ENCODE measurements at regions not wholly inside any gene's neighbourhood (a gene's known extent, or its start where the extent isn't known, plus 50 kb on each side); places are given as distances from the start of the nearest gene placed in this dataset.
"Not testable (repeated sequence)": the region's sequence is repeated elsewhere in the genome, so short reads cannot be mapped to it uniquely, and the experiment has no call there.

DNA sequence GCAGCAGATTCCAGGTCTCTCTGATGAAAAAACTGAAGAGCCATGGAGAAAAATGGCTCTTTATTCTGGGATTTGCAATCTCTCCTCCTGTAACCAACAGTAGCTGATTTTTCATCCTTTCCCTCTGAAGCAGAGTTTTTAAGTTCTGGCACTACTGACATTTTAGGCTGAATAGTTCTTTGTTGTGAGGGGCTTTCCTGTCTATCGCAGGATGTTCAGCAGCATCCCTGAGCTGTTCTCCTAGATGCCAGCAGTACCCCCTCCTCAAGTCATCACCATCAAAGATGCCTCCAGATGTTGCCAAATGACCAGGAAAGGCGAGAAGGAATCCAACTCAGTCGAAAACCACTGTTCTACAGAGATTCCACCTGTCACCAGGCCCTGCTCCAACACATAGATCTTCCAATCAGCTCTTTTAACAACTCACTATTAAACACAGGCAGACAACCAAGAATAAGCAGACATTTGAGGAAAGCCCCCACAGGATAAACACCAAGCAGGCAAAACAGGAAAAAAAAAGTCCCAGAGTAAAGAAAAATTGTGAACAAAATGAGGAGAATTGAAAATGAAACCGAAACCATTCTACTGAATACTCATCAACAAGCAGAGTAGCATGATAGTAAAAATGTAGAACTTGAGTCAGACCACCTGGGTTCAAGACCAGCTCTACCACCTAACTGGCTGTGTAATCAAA lies 124.8 kb downstream of the MPP7 start:
- no peak overlapping the region for H3K4me3 Mint-ChIP-seq (ENCODE audit: unreplicated experiment)
- H3K4me1 Mint-ChIP-seq (ENCODE audit: unreplicated experiment) = peaks cover 9% of the 10 kb centered on the region
- H3K9me3 Mint-ChIP-seq (ENCODE audit: unreplicated experiment) = no peaks in the 10 kb centered on the region

GRCh38 chr10:28176498-28176897 lies 126.4 kb downstream of the MPP7 start:
- not testable (repeated sequence) for H3K4me3 Mint-ChIP-seq (ENCODE audit: unreplicated experiment); H3K27ac Mint-ChIP-seq (ENCODE audit: unreplicated experiment); DNase-seq (ENCODE audit: low spot score); H3K27me3 Mint-ChIP-seq (ENCODE audit: unreplicated experiment); H3K4me1 Mint-ChIP-seq (ENCODE audit: unreplicated experiment); H3K9me3 Mint-ChIP-seq (ENCODE audit: unreplicated experiment); H3K36me3 Mint-ChIP-seq (ENCODE audit: low read depth, unreplicated experiment)

More for the DNA sequence above, 124.8 kb downstream of the MPP7 start:
- TF ChIP-seq, protein P1, sequence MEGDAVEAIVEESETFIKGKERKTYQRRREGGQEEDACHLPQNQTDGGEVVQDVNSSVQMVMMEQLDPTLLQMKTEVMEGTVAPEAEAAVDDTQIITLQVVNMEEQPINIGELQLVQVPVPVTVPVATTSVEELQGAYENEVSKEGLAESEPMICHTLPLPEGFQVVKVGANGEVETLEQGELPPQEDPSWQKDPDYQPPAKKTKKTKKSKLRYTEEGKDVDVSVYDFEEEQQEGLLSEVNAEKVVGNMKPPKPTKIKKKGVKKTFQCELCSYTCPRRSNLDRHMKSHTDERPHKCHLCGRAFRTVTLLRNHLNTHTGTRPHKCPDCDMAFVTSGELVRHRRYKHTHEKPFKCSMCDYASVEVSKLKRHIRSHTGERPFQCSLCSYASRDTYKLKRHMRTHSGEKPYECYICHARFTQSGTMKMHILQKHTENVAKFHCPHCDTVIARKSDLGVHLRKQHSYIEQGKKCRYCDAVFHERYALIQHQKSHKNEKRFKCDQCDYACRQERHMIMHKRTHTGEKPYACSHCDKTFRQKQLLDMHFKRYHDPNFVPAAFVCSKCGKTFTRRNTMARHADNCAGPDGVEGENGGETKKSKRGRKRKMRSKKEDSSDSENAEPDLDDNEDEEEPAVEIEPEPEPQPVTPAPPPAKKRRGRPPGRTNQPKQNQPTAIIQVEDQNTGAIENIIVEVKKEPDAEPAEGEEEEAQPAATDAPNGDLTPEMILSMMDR (IDR thresholded peaks at IDR 0.05; ENCODE audit: unreplicated experiment) = no peak
- H3K27me3 Mint-ChIP-seq (ENCODE audit: unreplicated experiment) = peaks cover 1% of the 10 kb centered on the region
- no peaks in the 10 kb centered on the region for H3K36me3 Mint-ChIP-seq (ENCODE audit: low read depth, unreplicated experiment)
- H3K27ac Mint-ChIP-seq (ENCODE audit: unreplicated experiment) = no peak overlapping the region
- no peak for DNase-seq (ENCODE audit: low spot score)

- H3K4me1 Mint-ChIP-seq (ENCODE audit: unreplicated experiment) = peaks cover 4% of the 10 kb centered on the region
- DNase-seq (ENCODE audit: low spot score) = no peak
- H3K27me3 Mint-ChIP-seq (ENCODE audit: unreplicated experiment) = peaks cover 1% of the 10 kb centered on the region
- H3K9me3 Mint-ChIP-seq (ENCODE audit: unreplicated experiment) = no peaks in the 10 kb centered on the region
- no peak overlapping the region for H3K4me3 Mint-ChIP-seq (ENCODE audit: unreplicated experiment)
- TF ChIP-seq, protein P1 (IDR thresholded peaks at IDR 0.05; ENCODE audit: unreplicated experiment) = no peak
- H3K27ac Mint-ChIP-seq (ENCODE audit: unreplicated experiment) = no peak overlapping the region
- H3K36me3 Mint-ChIP-seq (ENCODE audit: low read depth, unreplicated experiment) = no peaks in the 10 kb centered on the region
Measured at GRCh38 chr10:28172223-28172610, 130.6 kb downstream of the MPP7 start.

DNA sequence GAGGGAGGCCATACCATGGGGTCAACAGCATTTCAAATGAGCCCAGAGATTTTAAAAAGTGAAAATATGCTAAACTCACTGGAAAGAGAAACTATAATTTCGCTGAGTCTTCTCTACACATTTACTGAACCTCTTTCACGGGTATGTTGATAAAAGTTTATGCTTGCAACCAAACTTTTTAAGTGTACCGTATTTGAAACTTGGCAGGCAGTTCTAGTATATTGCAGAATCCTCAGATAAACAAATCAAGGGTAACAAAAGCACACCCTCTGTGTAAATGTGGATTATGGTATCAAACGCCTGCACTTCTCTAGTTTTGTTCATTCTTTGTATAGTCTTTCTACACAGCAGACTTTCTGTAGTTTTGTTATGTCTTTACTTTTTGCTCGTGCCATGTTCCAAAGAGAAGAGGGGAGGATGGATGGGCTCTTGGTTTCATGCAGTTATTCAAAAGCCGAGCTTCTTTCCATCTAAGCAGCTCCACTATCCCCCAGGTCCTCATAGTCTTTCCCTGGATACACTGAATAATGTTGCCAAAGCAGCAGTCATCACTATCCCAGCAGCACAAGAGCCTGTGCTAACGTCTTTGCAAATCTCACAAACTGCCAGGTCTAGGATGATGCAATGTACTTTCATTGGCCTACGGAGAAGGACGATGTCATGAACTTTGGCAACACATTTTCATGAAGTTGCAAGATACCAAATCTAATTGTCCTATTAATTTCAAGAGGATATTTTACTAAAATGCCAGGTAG lies 131.2 kb downstream of the MPP7 start:
- H3K4me3 Mint-ChIP-seq (ENCODE audit: unreplicated experiment) = no peak overlapping the region

GRCh38 chr10:28169525-28169924 lies 133.3 kb downstream of the MPP7 start:
- Mint-ChIP-seq H3K4me3 (ENCODE audit: unreplicated experiment) (no peak overlapping the region), H3K9me3 (ENCODE audit: unreplicated experiment) (no peaks in the 10 kb centered on the region), H3K27ac (ENCODE audit: unreplicated experiment) (peak overlapping the region; percentile 49), H3K27me3 (ENCODE audit: unreplicated experiment) (no peaks in the 10 kb centered on the region), H3K36me3 (ENCODE audit: low read depth, unreplicated experiment) (no peaks in the 10 kb centered on the region), H3K4me1 (ENCODE audit: unreplicated experiment) (peaks cover 4% of the 10 kb centered on the region)
- DNase-seq (ENCODE audit: low spot score) = no peak
- TF ChIP-seq, protein P1 (IDR thresholded peaks at IDR 0.05; ENCODE audit: unreplicated experiment) = no peak

More for the DNA sequence above, 131.2 kb downstream of the MPP7 start:
- Mint-ChIP-seq H3K27me3 (ENCODE audit: unreplicated experiment) (peaks cover 1% of the 10 kb centered on the region), H3K9me3 (ENCODE audit: unreplicated experiment) (no peaks in the 10 kb centered on the region), H3K4me1 (ENCODE audit: unreplicated experiment) (peaks cover 4% of the 10 kb centered on the region), H3K36me3 (ENCODE audit: low read depth, unreplicated experiment) (no peaks in the 10 kb centered on the region), H3K27ac (ENCODE audit: unreplicated experiment) (no peak overlapping the region)
- TF ChIP-seq, protein P1 (IDR thresholded peaks at IDR 0.05; ENCODE audit: unreplicated experiment) = no peak
- no peak for DNase-seq (ENCODE audit: low spot score)
